GM23338 (cell line): ENCODE measurements at regions not wholly inside any gene's neighbourhood (a gene's known extent, or its start where the extent isn't known, plus 50 kb on each side); places are given as distances from the start of the nearest gene placed in this dataset.

Source experiments
- ATAC-seq: fragments of 200-7000 bp; cut with Tn5 transposase; 3 replicates; pipeline ENCODE4 v1.9.1; 2020
- DNase-seq: peaks from one replicate; pipeline ENCODE4 v3.0.0-alpha.2; 2015; ENCODE audit warnings: low spot score
- H2AFZ ChIP-seq: fragments of 200-600 bp; sonication (generic); 2 replicates; pipeline ENCODE4 v1.8.0; 2016; ENCODE audit warnings: antibody characterized with exemption, mild to moderate bottlenecking, moderate library complexity
- H3F3A ChIP-seq: fragments of 200-600 bp; sonication (generic); replicated peaks from 2 replicates; pipeline ENCODE4 v1.8.0; 2017; ENCODE audit warnings: antibody characterized with exemption, mixed run types, low read depth
- H3K27ac ChIP-seq: fragments of 200-600 bp; sonication (generic); 2 replicates; pipeline ENCODE4 v1.6.1; 2016; ENCODE audit warnings: low read depth
- H3K27me3 ChIP-seq: fragments of 200-600 bp; sonication (generic); 2 replicates; pipeline ENCODE4 v1.8.0; 2016; ENCODE audit warnings: mild to moderate bottlenecking, mixed run types, moderate library complexity; ENCODE audit not compliant: insufficient read depth
- H3K36me3 ChIP-seq: fragments of 200-600 bp; sonication (generic); 2 replicates; pipeline ENCODE4 v1.8.0; 2016; ENCODE audit warnings: mild to moderate bottlenecking; ENCODE audit not compliant: insufficient read depth
- H3K4me1 ChIP-seq: fragments of 200-600 bp; sonication (generic); 2 replicates; pipeline ENCODE4 v1.8.0; 2016; ENCODE audit warnings: mild to moderate bottlenecking, moderate library complexity; ENCODE audit not compliant: insufficient read depth
- H3K4me2 ChIP-seq: fragments of 200-600 bp; sonication (generic); 2 replicates; pipeline ENCODE4 v1.7.1; 2017; ENCODE audit warnings: mixed run types
- H3K4me3 ChIP-seq: fragments of 200-600 bp; sonication (generic); 2 replicates; pipeline ENCODE4 v1.6.1; 2016; ENCODE audit warnings: mixed run types
- H3K79me2 ChIP-seq: fragments of 200-600 bp; sonication (generic); replicated peaks from 2 replicates; pipeline ENCODE4 v1.8.0; 2017; ENCODE audit warnings: mild to moderate bottlenecking; ENCODE audit not compliant: insufficient read depth
- H3K9me2 ChIP-seq: fragments of 200-600 bp; sonication (generic); 2 replicates; pipeline ENCODE4 v1.8.0; 2017; ENCODE audit not compliant: insufficient read depth
- H4K20me1 ChIP-seq: fragments of 200-600 bp; sonication (generic); replicated peaks from 2 replicates; pipeline ENCODE4 v1.8.0; 2017; ENCODE audit warnings: mild to moderate bottlenecking; ENCODE audit not compliant: insufficient read depth
- H3K27ac Mint-ChIP-seq: 2 replicates; pipeline ENCODE4 v1.8.0; 2020; ENCODE audit warnings: inconsistent platforms, mild to moderate bottlenecking, moderate library complexity, mixed read lengths
- H3K27me3 Mint-ChIP-seq: 3 replicates; pipeline ENCODE4 v1.8.0; 2022; ENCODE audit warnings: low read depth, mild to moderate bottlenecking, moderate library complexity, mixed read lengths, inconsistent platforms; ENCODE audit not compliant: insufficient read depth, poor library complexity
- H3K36me3 Mint-ChIP-seq: 3 replicates; pipeline ENCODE4 v1.8.0; 2021; ENCODE audit warnings: low read depth, mild to moderate bottlenecking, inconsistent platforms, moderate library complexity, mixed read lengths
- H3K4me1 Mint-ChIP-seq: 3 replicates; pipeline ENCODE4 v1.8.0; 2020; ENCODE audit warnings: mild to moderate bottlenecking, inconsistent platforms, mixed read lengths
- H3K4me3 Mint-ChIP-seq: 3 replicates; pipeline ENCODE4 v1.8.0; 2021; ENCODE audit warnings: moderate library complexity, mild to moderate bottlenecking, inconsistent platforms, mixed read lengths
- H3K9me3 Mint-ChIP-seq: 3 replicates; pipeline ENCODE4 v1.8.0; 2020; ENCODE audit warnings: moderate library complexity, mild to moderate bottlenecking, inconsistent platforms, mixed read lengths
- CTCF ChIP-seq, 2 experiments: fragments of 200-600 bp in 1 of 2; sonication (generic) in 1 of 2; conservative IDR thresholded peaks; 2 replicates each; pipeline versions ENCODE4 v1.5.1 to v1.6.1; 2016 to 2017; ENCODE audit warnings: antibody characterized with exemption in 2 of 2, low read depth in 2 of 2, mild to moderate bottlenecking in 2 of 2, moderate library complexity in 1 of 2
- ETS1 ChIP-seq: IDR thresholded peaks from 2 replicates; pipeline ENCODE4 v1.6.1; 2016; ENCODE audit warnings: antibody characterized with exemption
- EZH2phosphoT487 ChIP-seq: fragments of 200-600 bp; sonication (generic); IDR thresholded peaks from one replicate; pipeline ENCODE4 v1.8.1; 2018; ENCODE audit warnings: antibody characterized with exemption; ENCODE audit not compliant: unreplicated experiment
- JUNB ChIP-seq: IDR thresholded peaks from one replicate; pipeline ENCODE4 v1.6.1; 2016; ENCODE audit warnings: antibody characterized with exemption; ENCODE audit not compliant: unreplicated experiment
- POLR2AphosphoS5 ChIP-seq: IDR thresholded peaks from 2 replicates; pipeline ENCODE4 v1.6.1; 2016; ENCODE audit warnings: antibody characterized with exemption, low read depth
- STAT1 ChIP-seq: IDR thresholded peaks from one replicate; pipeline ENCODE4 v1.6.1; 2016; ENCODE audit warnings: antibody characterized with exemption; ENCODE audit not compliant: unreplicated experiment
- ZNF114 ChIP-seq: fragments of 250-450 bp; sonication (Bioruptor Pico); IDR thresholded peaks from 2 replicates; pipeline ENCODE4 v1.5.0; 2020; ENCODE audit warnings: mild to moderate bottlenecking, moderate library complexity
- ZNF331 ChIP-seq: fragments of 250-450 bp; sonication (Bioruptor Pico); IDR thresholded peaks from 2 replicates; pipeline ENCODE4 v1.5.0; 2020; ENCODE audit warnings: low read depth, mild to moderate bottlenecking, moderate library complexity
- ZNF462 ChIP-seq: fragments of 250-450 bp; sonication (Bioruptor Pico); IDR thresholded peaks from 2 replicates; pipeline ENCODE4 v1.5.0; 2020; ENCODE audit warnings: mild to moderate bottlenecking, moderate library complexity
- TF ChIP-seq, protein P1 (sequence below): IDR thresholded peaks from one replicate; pipeline ENCODE4 v1.6.1; 2018; ENCODE audit warnings: antibody characterized with exemption; ENCODE audit not compliant: unreplicated experiment

DNA sequence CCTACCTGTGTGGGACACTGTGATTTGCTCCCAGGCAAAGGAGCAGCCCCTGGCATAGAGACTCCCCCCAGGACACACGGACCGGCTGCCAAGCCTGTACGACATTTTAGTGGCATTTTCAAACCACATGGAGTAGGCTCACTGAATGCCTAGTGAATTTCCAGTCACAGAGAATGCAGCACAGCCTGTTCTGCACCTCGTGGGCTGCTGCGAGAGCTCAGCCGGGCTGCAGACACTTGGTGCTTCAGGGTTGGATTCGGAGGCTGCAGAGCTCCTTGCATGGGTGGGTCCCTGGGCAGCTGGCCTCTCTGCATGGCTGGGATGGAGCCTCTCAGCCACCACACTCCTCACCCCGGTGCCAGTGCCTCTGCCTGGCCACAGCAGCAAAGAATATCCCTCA, 51.2 kb upstream of the HNF1B start:
- Histone ChIP-seq H3K27ac (no peak overlapping the region), H3K27me3 (no peaks in the 10 kb centered on the region), H4K20me1 (no peaks in the 10 kb centered on the region), H3K9me2 (peaks cover 1% of the 10 kb centered on the region), H3K79me2 (no peaks in the 10 kb centered on the region), H2AFZ (no peak overlapping the region), H3K4me2 (no peak overlapping the region), H3F3A (no peaks in the 10 kb centered on the region), H3K36me3 (no peaks in the 10 kb centered on the region), H3K4me1 (no peaks in the 10 kb centered on the region), H3K4me3 (no peak overlapping the region)
- no peak for DNase-seq
- Mint-ChIP-seq H3K4me1 (peaks cover 9% of the 10 kb centered on the region; the same call in 2 of the 3 replicates), H3K4me3 (no peak overlapping the region), H3K9me3 (peaks cover 6% of the 10 kb centered on the region), H3K36me3 (no peaks in the 10 kb centered on the region; the same call in 2 of the 3 replicates), H3K27me3 (no peaks in the 10 kb centered on the region), H3K27ac (no peak overlapping the region)
- TF ChIP-seq POLR2AphosphoS5 (no peak), ZNF331 (CRISPR knock-in tag) (no peak), EZH2phosphoT487 (no peak), STAT1 (no peak), ETS1 (no peak), JUNB (no peak), ZNF114 (no peak), ZNF462 (CRISPR knock-in tag) (no peak), CTCF (conservative IDR thresholded peaks at IDR 0.05; ENCODE audit: low read depth in 2 of 2) (no peak)
- TF ChIP-seq, protein P1, sequence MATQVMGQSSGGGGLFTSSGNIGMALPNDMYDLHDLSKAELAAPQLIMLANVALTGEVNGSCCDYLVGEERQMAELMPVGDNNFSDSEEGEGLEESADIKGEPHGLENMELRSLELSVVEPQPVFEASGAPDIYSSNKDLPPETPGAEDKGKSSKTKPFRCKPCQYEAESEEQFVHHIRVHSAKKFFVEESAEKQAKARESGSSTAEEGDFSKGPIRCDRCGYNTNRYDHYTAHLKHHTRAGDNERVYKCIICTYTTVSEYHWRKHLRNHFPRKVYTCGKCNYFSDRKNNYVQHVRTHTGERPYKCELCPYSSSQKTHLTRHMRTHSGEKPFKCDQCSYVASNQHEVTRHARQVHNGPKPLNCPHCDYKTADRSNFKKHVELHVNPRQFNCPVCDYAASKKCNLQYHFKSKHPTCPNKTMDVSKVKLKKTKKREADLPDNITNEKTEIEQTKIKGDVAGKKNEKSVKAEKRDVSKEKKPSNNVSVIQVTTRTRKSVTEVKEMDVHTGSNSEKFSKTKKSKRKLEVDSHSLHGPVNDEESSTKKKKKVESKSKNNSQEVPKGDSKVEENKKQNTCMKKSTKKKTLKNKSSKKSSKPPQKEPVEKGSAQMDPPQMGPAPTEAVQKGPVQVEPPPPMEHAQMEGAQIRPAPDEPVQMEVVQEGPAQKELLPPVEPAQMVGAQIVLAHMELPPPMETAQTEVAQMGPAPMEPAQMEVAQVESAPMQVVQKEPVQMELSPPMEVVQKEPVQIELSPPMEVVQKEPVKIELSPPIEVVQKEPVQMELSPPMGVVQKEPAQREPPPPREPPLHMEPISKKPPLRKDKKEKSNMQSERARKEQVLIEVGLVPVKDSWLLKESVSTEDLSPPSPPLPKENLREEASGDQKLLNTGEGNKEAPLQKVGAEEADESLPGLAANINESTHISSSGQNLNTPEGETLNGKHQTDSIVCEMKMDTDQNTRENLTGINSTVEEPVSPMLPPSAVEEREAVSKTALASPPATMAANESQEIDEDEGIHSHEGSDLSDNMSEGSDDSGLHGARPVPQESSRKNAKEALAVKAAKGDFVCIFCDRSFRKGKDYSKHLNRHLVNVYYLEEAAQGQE = no peak
- ATAC-seq = no peak
